ENCODE measurements at regions not wholly inside any gene's neighbourhood (a gene's known extent, or its start where the extent isn't known, plus 50 kb on each side); places are given as distances from the start of the nearest gene placed in this dataset.
"Not testable (repeated sequence)": the region's sequence is repeated elsewhere in the genome, so short reads cannot be mapped to it uniquely, and the experiment has no call there.

- TF ChIP-seq CTCF (IDR thresholded peaks at IDR 0.05) (no peak), POLR2A (IDR thresholded peaks at IDR 0.05) (no peak)
- Histone ChIP-seq H3K9me3 (no peaks in the 10 kb centered on the region), H3K27me3 (no peaks in the 10 kb centered on the region), H3K4me1 (no peaks in the 10 kb centered on the region), H3K36me3 (replicated peaks in 1 of 2; ENCODE audit: insufficient read depth in 1 of 2, low read depth in 2 of 2) (no peaks in the 10 kb centered on the region), H3K4me3 (no peak overlapping the region), H3K27ac (no peak overlapping the region)
- ATAC-seq (no peak), DNase-seq (no peak)
- intact Hi-C loops (cut with DNase I), result no loop called here
- WGBS, 2 donors, result 71 to 88% methylated on average over 1 of the region's 1 CpG
Measured at GRCh38 chr1:73673971-73674370, 524.0 kb downstream of the LRRIQ3 start.

GRCh38 chr1:73671530-73671929 lies 526.4 kb downstream of the LRRIQ3 start:
- no peaks in the 10 kb centered on the region for H3K4me1 ChIP-seq
- H3K27me3 ChIP-seq, result no peaks in the 10 kb centered on the region
- no peaks in the 10 kb centered on the region for H3K36me3 ChIP-seq (replicated peaks in 1 of 2; ENCODE audit: insufficient read depth in 1 of 2, low read depth in 2 of 2)
- H3K9me3 ChIP-seq, result peaks cover 0 to 8% (median 0%) of the 10 kb centered on the region in 3 donors
- H3K27ac ChIP-seq, result no peak overlapping the region
- no peak overlapping the region for H3K4me3 ChIP-seq
- intact Hi-C loops (cut with DNase I), result no loop called here
- WGBS, 2 donors, result 41 to 64% methylated on average over 1 of the region's 1 CpG
- TF ChIP-seq POLR2A (IDR thresholded peaks at IDR 0.05), result no peak
- DNase-seq (no peak), ATAC-seq (no peak)

GRCh38 chr1:73667959-73668358 lies 530.0 kb downstream of the LRRIQ3 start:
- H3K36me3 ChIP-seq (replicated peaks in 1 of 2; ENCODE audit: insufficient read depth in 1 of 2, low read depth in 2 of 2); intact Hi-C loops (cut with DNase I); H3K27me3 ChIP-seq; H3K9me3 ChIP-seq; ATAC-seq; H3K4me1 ChIP-seq; DNase-seq; H3K4me3 ChIP-seq; H3K27ac ChIP-seq: not testable (repeated sequence)
- WGBS, 2 donors, result 63 to 70% methylated on average over 3 to 4 of the region's 4 CpGs

- TF ChIP-seq CTCF (IDR thresholded peaks at IDR 0.05) (no peak), POLR2A (IDR thresholded peaks at IDR 0.05) (no peak)
- no peaks in the 10 kb centered on the region for H3K4me1 ChIP-seq
- no peak overlapping the region for H3K4me3 ChIP-seq
- DNase-seq (no peak), ATAC-seq (no peak)
- H3K36me3 ChIP-seq (replicated peaks in 1 of 2; ENCODE audit: insufficient read depth in 1 of 2, low read depth in 2 of 2), result no peaks in the 10 kb centered on the region
- H3K27me3 ChIP-seq, result no peaks in the 10 kb centered on the region
- intact Hi-C loops (cut with DNase I), result no loop called here
- H3K9me3 ChIP-seq, result no peaks in the 10 kb centered on the region
- H3K27ac ChIP-seq, result no peak overlapping the region
- 12 to 22% methylated on average over 2 of the region's 2 CpGs for WGBS, 2 donors
Measured at GRCh38 chr1:73662526-73662925, 535.5 kb downstream of the LRRIQ3 start.

- Histone ChIP-seq H3K36me3 (replicated peaks in 1 of 2; ENCODE audit: insufficient read depth in 1 of 2, low read depth in 2 of 2) (no peaks in the 10 kb centered on the region), H3K4me1 (no peaks in the 10 kb centered on the region), H3K9me3 (no peaks in the 10 kb centered on the region), H3K4me3 (no peak overlapping the region), H3K27ac (no peak overlapping the region), H3K27me3 (no peaks in the 10 kb centered on the region)
- intact Hi-C loops (cut with DNase I), result no loop called here
- no peak for TF ChIP-seq POLR2A (IDR thresholded peaks at IDR 0.05)
- TF ChIP-seq CTCF (IDR thresholded peaks at IDR 0.05), result no peak
- no peak for DNase-seq
- ATAC-seq, result no peak
- 51 to 64% methylated on average over 2 of the region's 2 CpGs for WGBS, 2 donors
Measured at GRCh38 chr1:73659136-73659535, 538.8 kb downstream of the LRRIQ3 start.

GRCh38 chr1:73654714-73655113 lies 543.3 kb downstream of the LRRIQ3 start:
- no peak for ATAC-seq
- no peak for DNase-seq
- H3K36me3 ChIP-seq (replicated peaks in 1 of 2; ENCODE audit: insufficient read depth in 1 of 2, low read depth in 2 of 2), result no peaks in the 10 kb centered on the region
- H3K27me3 ChIP-seq, result no peaks in the 10 kb centered on the region
- no peak overlapping the region for H3K27ac ChIP-seq
- H3K9me3 ChIP-seq, result no peaks in the 10 kb centered on the region
- TF ChIP-seq CTCF (IDR thresholded peaks at IDR 0.05), result no peak
- no peaks in the 10 kb centered on the region for H3K4me1 ChIP-seq
- H3K4me3 ChIP-seq, result no peak overlapping the region
- intact Hi-C loops (cut with DNase I), result no loop called here

Measured in body of pancreas (tissue), 4 donors.